ENCODE measurements at regions not wholly inside any gene's neighbourhood (a gene's known extent, or its start where the extent isn't known, plus 50 kb on each side); places are given as distances from the start of the nearest gene placed in this dataset.

DNA sequence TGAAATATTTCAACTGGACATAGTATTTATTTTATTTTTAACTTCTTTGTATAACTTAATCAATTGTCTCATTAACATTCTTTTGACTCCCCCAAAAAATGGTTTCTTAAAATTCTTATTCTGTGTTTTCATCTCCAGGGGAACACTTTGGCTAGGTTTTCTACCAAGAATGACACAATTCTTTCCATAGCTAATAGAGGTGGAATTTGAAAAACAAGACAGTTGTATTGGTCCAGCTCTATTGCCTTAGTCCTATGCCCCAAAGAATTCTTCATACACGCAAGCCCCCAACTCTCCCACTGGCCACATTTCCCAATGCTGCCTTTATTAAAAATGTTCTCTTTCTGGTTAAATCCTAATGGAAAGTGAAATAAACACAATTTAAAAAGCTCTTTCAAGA lies 104.7 kb upstream of the PKDCC start:
- no peak for DNase-seq

DNA sequence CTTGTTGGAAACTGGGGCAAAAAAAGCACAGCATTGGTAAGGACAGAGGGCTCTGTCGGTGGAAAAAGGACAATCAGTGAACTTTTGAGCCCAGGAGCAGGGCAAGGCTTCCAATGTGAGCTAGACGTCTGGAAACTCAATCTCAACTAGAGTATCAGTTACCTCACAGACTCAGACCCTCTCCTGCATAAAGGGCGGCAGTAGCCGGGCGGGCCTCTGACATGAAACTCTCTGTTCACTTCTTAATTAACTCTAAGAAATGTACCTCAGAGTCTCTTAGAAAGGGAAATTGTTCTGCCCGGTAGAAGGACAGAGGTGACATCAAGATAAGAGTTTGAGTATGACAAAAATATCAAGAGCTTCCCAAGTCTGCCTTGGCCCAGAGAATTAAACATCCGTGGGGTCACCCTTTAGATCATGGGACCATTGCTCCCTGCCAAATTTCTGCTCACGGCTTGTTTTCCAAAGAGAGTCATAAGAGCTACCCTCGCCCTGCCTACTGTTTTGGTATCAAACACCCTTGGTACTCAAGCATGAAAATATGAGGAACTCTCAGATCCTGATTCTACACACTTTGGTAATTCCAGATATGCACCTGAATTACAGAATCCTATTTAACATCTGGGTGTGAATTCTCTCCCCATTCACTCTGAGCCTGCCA lies 103.5 kb upstream of the PKDCC start:
- DNase-seq = no peak

DNA sequence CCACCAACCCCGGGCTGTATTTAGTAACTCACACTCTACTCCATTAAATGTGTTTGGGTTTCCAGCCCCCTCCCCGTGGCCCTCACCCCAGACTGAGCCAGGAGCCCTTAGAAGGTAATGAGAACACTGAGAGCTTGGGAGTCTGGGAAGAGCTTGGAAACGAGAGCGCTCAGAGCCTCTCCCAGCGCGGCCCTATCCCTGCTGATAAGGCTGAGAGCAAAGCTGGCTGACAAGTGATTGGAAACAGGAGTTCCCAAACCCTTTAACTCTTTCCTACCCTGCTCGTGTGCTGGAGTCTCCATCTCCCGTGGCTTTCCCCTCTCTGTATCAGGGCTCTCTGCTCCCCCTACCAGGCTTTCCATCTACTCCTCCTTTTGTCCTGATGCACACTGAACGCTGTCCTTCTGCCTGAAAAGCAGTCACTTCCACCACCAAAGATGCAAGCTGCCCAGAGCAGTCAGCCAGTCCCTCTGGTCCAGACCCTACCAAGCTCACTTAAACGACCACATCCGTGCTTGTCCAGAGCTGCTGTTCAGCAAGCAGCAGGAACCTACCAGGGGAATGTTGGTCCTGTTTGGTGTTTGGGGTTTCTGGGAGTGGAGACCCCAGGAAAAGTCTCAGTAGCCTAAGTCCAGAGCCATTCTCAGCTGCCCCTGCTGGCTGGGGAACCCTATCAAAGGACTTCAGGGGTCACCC lies 100.0 kb upstream of the PKDCC start:
- DNase-seq = no peak

DNA sequence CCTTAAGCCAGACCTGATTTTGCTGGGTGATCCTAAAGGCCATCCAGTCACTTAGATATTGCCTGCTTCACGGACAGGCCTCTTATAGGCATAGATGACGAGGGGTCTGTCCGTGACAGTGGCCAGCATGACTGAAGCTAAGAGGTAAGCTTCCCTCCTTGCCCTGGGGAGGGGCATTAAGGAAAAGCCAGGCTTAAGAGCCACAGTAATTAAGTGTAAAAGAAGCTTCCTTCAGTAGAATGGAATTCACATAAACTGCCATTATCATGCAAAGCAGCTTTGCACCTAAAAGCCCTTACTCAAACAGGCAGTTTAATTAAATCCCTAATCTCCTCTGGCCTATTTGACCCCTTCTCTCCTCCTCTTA lies 99.4 kb upstream of the PKDCC start:
- no peak for DNase-seq

DNA sequence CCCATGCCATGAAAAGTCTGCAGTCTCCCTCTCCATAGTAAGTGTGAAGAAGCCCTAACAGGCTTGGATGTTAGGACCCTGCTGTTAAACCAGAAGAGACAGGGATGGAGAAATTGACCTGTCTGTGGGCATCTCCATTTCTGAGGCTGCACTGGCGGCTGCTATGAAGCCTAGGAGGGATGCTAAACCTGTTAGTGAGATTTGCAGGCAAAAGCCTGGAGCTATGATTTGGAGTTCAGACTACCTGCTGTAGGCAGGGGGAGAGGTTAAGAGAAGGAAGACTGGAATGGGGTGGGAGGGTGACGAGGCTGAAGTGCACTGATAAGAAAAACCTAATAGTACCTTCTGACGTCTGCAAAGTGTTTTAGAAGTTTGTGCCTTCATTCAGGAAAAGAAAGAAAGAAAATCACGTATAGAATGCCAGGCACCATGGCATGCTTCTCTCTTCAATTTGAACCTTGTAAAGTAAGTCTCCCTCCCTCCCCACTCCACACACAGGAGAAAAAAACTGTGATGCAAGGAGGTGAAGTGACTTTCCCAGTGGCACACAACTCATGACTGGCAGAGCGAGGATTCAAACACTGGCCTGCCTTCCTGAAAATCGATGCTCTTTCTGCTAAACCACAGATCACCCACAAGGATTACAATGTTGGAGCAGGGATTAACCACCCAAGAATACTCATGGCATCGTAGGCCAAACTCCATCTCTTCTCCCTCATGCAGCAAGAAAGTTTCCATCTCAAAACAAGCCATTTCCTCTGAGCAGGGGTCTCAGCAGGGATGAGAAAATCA lies 98.5 kb upstream of the PKDCC start:
- DNase-seq = no peak

DNA sequence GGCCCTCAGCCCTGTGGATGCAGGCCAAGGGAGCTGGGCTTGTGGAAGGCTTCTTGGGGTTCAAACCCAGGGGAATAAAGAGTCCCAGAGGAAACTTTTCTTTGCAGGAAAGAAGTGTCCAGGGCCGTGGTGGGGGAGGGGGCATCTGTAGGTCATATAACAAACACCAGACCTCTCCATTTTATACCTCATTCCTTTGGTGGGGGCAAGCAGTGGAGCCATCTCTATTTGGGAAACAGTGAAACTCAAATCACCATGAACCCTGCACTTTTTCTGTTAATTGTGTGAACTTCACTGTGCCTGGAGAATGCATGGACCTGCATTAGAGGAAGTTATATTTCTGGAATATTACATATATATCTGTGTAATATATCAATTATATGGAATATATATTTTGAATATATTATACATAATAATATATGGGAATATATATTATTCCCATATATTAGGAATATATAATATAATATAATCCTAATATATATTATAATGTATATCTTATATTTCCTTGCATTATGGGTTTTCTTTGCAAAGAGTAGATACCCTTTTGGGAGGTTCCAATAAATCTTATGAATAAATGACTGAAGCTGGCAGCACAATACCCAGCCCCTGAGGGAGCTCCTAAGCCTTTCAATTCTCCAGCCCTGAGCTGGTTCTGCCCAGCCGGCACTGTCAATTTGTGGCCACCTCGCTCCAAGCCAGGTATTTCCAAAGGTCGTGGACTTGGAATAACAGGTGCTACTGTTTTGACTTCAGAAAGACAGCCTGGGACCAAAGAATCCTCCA lies 97.7 kb upstream of the PKDCC start:
- no peak for DNase-seq

DNA sequence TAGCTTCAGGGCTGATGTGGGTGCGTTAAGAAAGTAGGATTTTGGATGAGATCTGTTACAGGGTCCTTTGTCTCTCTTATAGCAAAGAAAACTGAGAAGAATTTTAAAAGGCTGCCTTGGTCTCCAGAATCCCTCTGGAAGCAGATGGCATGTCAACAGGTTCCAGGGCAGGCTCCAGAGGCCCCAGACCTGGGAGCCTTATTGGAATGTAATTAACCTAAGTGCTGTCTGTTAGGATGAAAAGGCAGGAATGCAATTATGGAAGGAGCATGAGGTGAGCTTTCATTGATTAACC lies 97.2 kb upstream of the PKDCC start:
- DNase-seq = no peak

DNA sequence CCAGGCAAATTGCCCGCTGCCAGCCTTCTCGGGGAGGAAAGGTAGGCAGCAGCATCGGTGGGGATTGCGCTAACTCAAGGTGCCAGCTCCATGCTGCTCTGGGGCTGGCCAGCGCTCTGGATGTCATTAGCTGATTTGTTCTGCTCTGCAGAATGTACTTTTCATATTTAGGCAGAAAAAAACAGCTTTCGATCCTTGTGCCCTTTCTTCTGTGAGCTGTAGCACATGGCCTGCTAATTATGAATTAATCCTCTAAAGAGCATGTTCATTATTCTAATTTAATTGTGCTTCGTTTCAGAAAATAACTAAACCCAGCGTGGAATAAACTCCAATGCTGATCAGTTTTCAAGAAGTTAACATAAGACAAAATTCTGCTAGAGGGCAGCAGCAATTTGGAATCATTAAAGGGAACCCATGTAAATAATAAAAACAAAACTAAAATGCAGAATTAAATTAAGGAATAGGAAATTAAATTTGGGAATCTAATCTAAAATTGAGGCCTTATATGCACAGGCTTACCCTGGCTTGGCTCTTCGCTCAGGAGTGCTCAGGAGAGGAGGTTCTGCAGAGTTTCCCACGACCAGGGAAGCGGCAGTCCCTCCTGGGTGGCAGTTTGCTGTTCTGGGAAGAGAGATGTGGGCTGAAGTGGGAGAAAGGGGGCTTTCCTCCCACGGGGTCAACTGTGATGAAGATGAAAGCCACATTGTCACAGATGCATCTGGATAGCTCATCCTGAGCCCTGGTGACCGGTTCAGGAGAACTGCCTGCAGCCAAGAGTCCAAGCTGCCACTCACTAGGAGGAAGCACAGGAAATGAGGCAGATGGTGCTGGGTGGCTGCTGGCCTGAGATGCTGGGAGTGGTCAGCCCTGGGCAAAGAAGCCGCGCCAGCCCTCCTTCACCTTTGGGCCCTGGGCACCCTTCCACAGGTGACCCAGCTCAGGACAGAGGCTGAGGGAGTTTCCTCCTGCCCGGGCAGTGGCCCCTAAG lies 93.2 kb upstream of the PKDCC start:
- no peak for DNase-seq

DNA sequence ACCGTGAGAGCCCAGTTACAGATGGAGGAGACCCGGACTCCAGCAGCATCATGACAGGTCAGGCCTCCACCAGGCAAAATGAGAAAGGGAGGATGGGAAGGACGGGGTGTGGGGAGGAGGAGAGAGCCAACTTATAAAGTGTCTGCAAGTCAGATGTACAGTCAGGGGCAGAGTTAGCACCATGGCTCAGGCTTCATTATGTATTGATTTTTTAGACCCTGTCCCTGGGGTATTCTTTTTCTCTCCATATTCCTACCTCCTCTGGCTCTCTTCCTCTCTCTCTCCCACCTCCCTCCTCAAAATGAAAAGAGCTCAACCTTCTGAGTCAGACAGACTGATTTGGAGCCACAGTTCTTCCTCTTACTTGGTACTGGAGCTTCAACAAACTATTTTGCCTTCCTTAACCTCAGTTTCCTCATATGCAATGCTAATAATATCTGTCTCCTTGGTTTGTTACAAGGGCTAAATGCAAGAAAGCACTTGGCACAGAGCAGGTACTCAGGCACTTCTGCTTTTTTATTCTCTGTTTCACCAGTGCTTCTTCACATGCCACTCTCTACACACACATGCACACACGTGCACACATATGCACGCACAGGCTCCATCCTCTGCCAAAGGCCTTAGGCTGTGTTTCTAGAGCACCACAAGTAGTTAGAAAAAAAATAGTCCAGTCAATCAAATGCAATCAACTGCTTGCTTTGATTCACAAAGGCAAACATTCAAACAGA lies 92.3 kb upstream of the PKDCC start:
- DNase-seq = no peak

DNA sequence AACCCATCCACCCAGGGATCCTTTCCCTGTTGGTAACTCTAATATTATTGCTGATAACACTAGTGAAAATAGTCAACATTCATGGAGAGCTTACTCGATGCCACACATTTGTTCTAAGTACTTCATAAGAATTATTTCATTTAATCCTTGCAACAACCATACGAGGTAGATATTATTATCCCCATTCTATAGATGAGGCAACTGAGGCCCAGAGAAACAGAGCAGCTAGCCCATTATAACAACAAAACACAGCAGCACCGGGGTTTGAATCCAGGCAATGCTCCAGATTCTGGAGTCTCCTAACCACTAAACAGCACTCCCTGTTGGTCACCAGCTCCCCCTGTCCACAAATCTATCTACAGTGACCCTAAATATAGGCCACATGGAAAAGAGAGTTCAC lies 90.4 kb upstream of the PKDCC start:
- DNase-seq = no peak

DNA sequence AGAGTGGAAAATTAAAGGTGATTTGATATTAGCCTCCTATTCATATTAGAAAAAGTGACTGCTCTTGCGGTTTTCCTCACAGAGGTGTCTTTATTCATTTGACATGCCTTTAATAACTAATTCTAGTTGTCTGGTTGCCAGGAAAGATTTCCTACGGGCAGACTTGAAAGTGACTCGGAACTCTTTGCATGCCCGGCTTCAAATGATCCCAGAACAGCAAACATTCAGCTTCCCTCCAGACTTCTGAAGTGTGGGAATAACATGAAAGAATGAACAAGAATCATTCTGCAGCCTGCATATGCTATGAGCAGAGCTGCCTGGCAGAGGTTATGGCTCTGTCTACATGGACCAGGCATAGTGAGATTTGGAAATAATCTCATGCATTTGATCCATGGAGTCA lies 89.6 kb upstream of the PKDCC start:
- no peak for DNase-seq

DNA sequence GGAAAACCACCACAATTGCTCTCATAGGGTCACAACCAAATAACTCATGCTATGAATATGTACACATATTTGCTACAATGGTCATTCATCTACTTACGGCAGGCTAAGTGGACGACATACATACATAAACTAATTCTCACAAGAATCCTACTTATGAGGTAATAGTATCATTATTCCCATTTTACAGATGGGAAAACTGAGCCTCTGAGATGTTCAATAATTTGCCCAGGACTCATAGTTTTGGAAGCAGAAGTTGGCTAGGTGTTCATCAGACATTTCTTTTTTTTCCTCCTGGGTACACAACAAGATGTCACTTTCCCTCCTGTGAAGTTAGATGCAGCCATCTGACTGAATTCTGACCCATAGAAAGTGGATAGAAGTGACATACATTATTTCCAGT lies 89.0 kb upstream of the PKDCC start:
- DNase-seq = no peak

DNA sequence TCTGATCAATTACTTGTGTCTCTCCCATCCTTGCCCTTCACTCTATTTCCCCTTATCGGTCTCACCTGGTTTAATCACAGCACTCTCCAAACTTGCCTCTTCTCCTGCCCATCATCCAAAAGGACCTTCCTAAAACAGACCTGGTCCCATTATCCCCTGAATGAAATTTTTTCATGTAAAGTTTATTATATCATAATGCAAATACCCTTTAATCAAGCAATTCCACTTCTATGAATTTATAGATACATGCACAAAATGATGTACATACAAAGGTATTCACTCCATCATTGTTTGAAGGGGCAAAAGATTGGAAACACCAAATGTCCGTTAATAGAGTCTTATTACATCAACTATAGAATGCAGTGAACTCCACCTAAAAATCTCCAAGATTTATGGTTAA lies 88.1 kb upstream of the PKDCC start:
- no peak for DNase-seq

DNA sequence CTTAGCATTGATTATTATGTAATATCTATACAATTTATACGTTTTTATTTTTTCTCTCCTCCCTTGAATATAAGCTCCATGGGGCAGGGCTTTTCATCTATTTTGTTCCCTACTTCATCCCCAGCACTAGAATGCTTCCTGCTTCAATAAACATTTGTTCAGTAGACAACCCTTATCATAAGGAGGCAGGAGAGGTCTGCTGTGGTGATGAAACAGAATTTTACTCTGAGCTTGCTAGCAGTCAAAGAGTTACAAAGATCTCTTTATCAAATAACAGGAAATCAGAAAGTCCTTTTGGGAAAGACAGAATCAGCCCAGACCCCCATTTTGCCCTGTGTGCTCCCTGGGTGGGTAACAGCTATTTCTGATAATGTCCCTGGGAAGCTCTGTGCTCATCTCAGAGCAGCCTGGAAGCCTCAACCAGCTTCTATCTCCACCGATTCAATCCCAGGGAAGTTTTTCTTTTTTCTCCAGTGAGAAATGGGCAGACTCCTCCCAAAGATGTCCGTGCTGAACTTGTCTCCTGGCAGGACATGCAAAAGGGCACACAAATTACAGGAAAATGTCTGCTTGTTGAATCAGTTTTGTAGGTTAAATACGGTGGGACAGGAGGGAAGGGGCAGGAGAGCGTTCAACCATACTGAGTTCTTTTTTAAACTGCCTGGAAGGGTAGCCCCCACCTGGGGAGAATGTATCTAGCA lies 84.7 kb upstream of the PKDCC start:
- DNase-seq = no peak

DNA sequence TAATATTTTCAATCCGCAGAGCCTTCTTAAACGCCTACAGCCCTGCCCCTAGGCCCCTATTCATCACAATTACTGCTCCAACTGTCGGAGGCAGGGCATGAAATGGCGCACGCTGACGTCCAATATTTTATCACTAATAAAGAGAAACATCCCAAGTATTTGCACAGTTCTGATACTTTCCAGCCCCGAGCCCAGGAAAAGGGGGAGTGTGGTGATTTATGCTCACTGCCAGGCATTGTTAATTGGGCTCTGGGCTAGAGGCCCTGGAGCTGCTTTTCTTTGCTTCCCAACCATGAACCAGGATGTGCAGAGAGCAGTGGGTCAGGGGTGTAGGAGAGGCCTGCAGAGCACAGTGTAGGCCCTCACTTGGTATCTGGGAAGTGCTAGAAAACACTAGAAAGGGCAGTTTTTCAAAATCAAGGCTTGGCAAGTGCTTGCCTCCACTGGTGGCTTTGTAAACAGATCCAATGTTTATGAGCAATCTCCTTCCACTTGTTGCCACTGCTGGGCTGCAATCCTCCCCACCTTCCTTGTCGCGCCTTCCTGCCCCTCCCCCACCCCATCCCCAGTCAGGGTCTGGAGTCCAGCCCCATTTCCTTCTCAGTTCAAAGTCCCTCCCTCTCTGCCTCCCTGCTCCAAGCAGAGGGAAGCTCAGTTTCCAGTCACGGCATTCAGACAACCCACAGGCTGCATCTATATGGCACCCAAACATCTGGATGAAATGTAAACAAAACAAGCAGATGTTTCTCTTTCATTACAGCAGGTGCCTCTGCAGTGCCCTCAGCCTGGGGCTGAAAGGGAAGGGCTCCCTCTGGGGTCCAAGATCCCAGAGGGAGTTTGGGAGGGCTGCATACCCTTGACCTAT lies 83.9 kb upstream of the PKDCC start:
- DNase-seq = no peak

DNA sequence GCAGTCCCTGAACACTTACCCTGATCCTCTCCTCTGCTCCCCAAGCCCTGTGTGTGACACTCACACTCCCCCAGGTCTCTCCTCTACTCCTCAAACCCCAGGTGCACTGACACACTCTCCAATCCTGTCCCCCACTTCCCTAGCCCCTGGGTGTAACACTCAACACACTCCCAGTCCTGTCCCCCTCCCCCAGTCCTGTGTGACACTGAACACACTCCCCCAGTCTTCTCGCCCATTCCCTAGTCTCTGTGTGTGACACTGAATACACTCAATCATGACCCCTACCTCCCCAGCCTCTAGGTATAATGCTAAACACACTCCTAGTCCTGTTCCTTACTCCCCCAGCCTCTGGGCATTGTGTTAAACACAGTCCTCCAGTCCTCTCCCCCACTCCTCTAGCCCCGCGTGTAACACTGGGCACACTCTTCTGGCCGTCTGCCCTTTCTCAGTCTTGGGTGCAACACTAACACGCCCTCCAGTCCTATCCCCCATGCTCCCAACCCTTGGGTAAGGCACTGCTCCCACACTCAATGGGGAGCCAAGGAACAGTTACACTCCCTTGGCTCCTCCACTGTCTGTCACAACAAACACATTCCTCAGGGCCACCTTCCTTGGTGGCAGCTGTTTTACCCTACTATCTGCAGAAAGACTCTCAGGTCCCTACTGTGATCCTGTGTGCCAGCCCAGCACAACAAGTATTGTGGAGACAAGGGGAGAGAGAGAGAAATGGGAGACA lies 82.5 kb upstream of the PKDCC start:
- DNase-seq = no peak

DNA sequence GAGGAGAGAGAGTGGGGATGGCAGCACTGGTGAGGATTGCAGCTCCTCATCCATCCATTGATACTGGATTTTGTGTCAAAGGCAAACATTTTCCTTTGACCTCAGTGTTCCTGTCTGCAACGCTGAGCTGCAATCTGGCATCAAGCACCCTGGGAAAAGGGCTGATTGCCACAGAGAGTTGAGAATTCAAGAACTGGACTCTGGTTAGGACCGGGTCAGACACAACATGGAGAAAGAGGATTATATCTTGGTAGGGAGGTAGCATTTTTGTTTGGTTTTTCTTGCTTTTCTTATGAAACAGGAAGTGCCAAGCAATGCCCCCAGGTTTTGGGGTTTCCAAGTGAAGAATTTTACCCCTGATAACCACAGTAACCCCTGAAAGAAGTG lies 81.9 kb upstream of the PKDCC start:
- no peak for DNase-seq

DNA sequence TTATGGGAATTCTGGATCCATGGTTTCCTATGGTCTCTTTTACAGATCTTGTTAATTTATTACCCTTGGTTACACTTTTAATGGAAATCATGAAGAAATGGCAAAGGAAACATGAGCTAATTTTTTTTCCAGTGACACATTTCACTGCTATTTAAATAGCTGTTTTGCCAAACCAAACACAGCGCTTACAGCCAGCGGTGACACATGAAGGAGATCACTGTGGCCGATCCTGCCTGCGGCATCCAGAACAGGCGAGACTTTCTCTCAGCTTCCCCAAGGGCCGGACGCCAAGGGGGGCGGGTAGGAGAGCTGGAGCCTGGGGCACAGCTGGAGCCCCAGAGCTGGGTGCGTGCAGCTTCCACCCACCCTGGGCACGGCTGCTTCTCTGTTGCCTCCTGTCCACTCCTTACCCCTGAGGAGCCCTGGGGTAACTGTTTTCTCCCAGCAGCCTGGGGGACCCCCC lies 81.4 kb upstream of the PKDCC start:
- DNase-seq = no peak

DNA sequence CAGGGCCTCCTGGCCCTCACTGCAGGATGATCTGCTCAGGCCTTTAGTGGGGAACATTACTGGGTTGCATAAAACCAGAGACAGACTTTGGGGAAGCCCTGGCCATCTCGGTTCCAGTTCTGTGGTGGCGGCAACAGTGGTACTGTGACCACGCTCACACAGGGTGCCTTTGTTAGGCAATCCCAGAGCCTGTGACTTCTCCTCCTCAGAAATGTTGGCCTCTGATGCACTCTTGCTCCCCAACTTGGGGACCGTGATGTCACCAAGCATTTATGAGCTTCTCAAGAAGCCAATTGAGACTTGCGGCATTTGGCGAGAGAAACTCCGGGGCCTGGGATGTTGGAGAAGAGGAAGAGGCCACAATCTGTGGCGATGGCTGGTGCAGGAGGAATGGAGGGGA lies 80.9 kb upstream of the PKDCC start:
- DNase-seq = no peak

All from AML-193 (cell line).